Ectodermal cell (in vitro differentiated cells): ENCODE measurements at regions not wholly inside any gene's neighbourhood (a gene's known extent, or its start where the extent isn't known, plus 50 kb on each side); places are given as distances from the start of the nearest gene placed in this dataset.

Source experiments
- H3K27ac ChIP-seq: 2 replicates; pipeline ENCODE4 v1.7.0; 2013; ENCODE audit warnings: mild to moderate bottlenecking, low read depth, low read length; ENCODE audit not compliant: insufficient read depth, poor library complexity, severe bottlenecking
- H3K27me3 ChIP-seq: 2 replicates; pipeline ENCODE4 v1.7.0; 2013; ENCODE audit warnings: mild to moderate bottlenecking, low read length; ENCODE audit not compliant: insufficient read depth, control insufficient read depth, poor library complexity, severe bottlenecking
- H3K36me3 ChIP-seq: one replicate; pipeline ENCODE4 v1.7.0; 2013; ENCODE audit warnings: low read length; ENCODE audit not compliant: control insufficient read depth, insufficient read depth
- H3K4me1 ChIP-seq: one replicate; pipeline ENCODE4 v1.7.0; 2013; ENCODE audit warnings: low read length; ENCODE audit not compliant: control insufficient read depth, insufficient read depth
- H3K4me3 ChIP-seq: 2 replicates; pipeline ENCODE4 v1.7.0; 2013; ENCODE audit warnings: low read depth, low read length, control low read depth; ENCODE audit not compliant: insufficient read depth
- H3K9me3 ChIP-seq: 2 replicates; pipeline ENCODE4 v1.7.0; 2013; ENCODE audit warnings: mild to moderate bottlenecking, low read length, moderate library complexity; ENCODE audit not compliant: control insufficient read depth
- WGBS, 2 experiments: methylation state at CpG; one replicate each; pipeline ENCODE4 v1.1.7; 2013; ENCODE audit warnings: missing lambda C conversion rate in 2 of 2; 5-methylcytosine and 5-hydroxymethylcytosine counted together

- H3K4me1 ChIP-seq: no peaks in the 10 kb centered on the region
- H3K4me3 ChIP-seq: no peak overlapping the region
- no peaks in the 10 kb centered on the region for H3K36me3 ChIP-seq
- WGBS, 2 experiments: 79 to 85% methylated on average over 2 of the region's 2 CpGs
- no peaks in the 10 kb centered on the region for H3K27me3 ChIP-seq
- no peaks in the 10 kb centered on the region for H3K9me3 ChIP-seq
- no peak overlapping the region for H3K27ac ChIP-seq
Observed at GRCh38 chr15:38028869-38029268, 94.4 kb downstream of the TMCO5A start.

- Histone ChIP-seq H3K4me3 (no peak overlapping the region), H3K9me3 (no peaks in the 10 kb centered on the region), H3K36me3 (no peaks in the 10 kb centered on the region), H3K27ac (no peak overlapping the region), H3K4me1 (no peaks in the 10 kb centered on the region), H3K27me3 (no peaks in the 10 kb centered on the region)
- 93 to 98% methylated on average over 2 to 3 of the region's 3 CpGs for WGBS, 2 experiments
Observed at GRCh38 chr15:38029736-38030135, 95.3 kb downstream of the TMCO5A start.

- Histone ChIP-seq H3K27ac (no peak overlapping the region), H3K4me1 (no peaks in the 10 kb centered on the region), H3K36me3 (no peaks in the 10 kb centered on the region), H3K27me3 (no peaks in the 10 kb centered on the region), H3K4me3 (no peak overlapping the region), H3K9me3 (no peaks in the 10 kb centered on the region)
- 92% methylated on average over 4 of the region's 4 CpGs for WGBS, 2 experiments
Observed at GRCh38 chr15:38030609-38031008, 96.2 kb downstream of the TMCO5A start.

DNA sequence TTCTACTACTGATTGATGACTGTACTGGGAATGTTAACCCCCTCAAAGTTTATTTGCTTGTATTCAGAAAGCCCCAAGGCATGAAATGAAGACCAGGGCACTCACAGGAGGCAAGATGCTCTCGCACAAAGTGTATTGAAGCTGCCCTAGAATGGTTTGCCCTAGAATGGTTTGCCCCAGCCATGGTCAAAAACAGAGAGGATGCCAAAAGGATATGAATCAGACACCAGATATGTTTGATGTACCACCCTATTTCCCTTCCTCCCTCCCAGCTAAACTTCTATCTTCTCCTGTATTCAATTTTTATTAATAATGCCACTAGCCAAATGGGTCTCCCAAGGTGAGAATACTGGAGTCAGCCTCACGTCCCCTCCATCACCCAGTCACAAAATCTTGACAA lies 101.3 kb downstream of the TMCO5A start:
- no peaks in the 10 kb centered on the region for H3K36me3 ChIP-seq
- no peaks in the 10 kb centered on the region for H3K9me3 ChIP-seq
- H3K4me1 ChIP-seq: no peaks in the 10 kb centered on the region
- H3K27me3 ChIP-seq: no peaks in the 10 kb centered on the region
- 82 to 87% methylated on average over 2 of the region's 2 CpGs for WGBS, 2 experiments
- no peak overlapping the region for H3K4me3 ChIP-seq
- H3K27ac ChIP-seq: no peak overlapping the region

DNA sequence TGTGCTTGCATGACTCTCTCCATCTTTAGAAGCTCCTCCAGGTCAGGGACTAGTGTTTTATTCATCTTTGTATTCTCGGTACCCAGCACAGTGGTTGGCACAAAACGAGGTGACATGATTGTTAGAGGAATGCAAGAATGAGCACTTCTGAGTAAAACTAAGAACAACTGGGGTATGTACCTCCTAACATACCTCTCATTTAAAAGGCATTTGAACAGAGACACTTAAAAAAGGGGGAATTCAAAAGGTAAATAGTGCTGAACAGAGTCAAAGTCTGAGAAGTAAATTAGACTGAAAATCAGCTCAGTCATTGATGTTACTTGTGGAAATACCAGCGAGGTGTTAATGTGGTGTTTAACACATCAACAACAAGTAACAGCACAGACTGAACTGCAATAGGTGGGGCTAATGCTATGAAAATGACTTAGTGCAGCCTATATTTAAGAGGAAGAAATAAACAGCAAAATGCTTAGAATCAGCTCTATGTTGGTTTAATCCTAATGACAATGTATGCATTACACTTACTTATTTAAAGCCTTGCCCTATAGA lies 102.4 kb downstream of the TMCO5A start:
- no peaks in the 10 kb centered on the region for H3K36me3 ChIP-seq
- no peak overlapping the region for H3K4me3 ChIP-seq
- H3K9me3 ChIP-seq: no peaks in the 10 kb centered on the region
- WGBS, 2 experiments: 91 to 100% methylated on average over 2 to 3 of the region's 3 CpGs
- H3K27ac ChIP-seq: no peak overlapping the region
- H3K4me1 ChIP-seq: no peaks in the 10 kb centered on the region
- no peaks in the 10 kb centered on the region for H3K27me3 ChIP-seq

- Histone ChIP-seq H3K4me3 (no peak overlapping the region), H3K27ac (no peak overlapping the region), H3K36me3 (no peaks in the 10 kb centered on the region), H3K27me3 (no peaks in the 10 kb centered on the region), H3K4me1 (no peaks in the 10 kb centered on the region), H3K9me3 (no peaks in the 10 kb centered on the region)
- 92 to 97% methylated on average over 3 of the region's 4 CpGs for WGBS, 2 experiments
Observed at GRCh38 chr15:38038659-38039442, 104.4 kb downstream of the TMCO5A start.

- no peaks in the 10 kb centered on the region for H3K27me3 ChIP-seq
- H3K9me3 ChIP-seq: no peaks in the 10 kb centered on the region
- no peaks in the 10 kb centered on the region for H3K36me3 ChIP-seq
- H3K4me3 ChIP-seq: no peak overlapping the region
- H3K27ac ChIP-seq: no peak overlapping the region
- H3K4me1 ChIP-seq: no peaks in the 10 kb centered on the region
- 88 to 100% methylated on average over 2 of the region's 2 CpGs for whole genome bisulfite sequencing, 2 experiments
Observed at GRCh38 chr15:38040615-38041014, 106.2 kb downstream of the TMCO5A start.

GRCh38 chr15:38041576-38041975 lies 107.1 kb downstream of the TMCO5A start:
- H3K27me3 ChIP-seq: no peaks in the 10 kb centered on the region
- H3K36me3 ChIP-seq: no peaks in the 10 kb centered on the region
- H3K27ac ChIP-seq: no peak overlapping the region
- no peaks in the 10 kb centered on the region for H3K9me3 ChIP-seq
- no peak overlapping the region for H3K4me3 ChIP-seq
- WGBS, 2 experiments: 83 to 88% methylated on average over 2 of the region's 2 CpGs
- H3K4me1 ChIP-seq: no peaks in the 10 kb centered on the region

DNA sequence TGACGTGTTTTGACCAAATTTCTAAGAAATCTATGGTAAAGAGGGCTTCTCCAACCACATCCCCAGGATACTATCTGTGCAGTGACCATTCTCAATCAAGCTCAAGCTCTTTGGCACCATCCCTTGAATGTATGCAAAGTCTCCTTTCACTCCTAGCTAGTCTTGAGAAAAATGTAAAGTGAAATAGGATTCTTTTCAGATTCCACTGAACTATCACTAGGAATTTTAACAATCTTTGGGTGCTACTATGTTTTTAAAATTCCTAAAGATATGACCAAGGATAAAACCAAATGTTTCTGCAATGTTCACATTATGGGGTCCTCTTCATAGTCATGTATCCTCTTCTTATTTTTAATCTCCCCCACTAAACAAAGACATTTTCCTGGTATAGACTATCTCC lies 107.8 kb downstream of the TMCO5A start:
- no peaks in the 10 kb centered on the region for H3K4me1 ChIP-seq
- WGBS, 2 experiments: 84 to 96% methylated on average over 1 of the region's 1 CpG
- no peaks in the 10 kb centered on the region for H3K9me3 ChIP-seq
- no peaks in the 10 kb centered on the region for H3K36me3 ChIP-seq
- no peak overlapping the region for H3K27ac ChIP-seq
- H3K27me3 ChIP-seq: no peaks in the 10 kb centered on the region
- H3K4me3 ChIP-seq: no peak overlapping the region

GRCh38 chr15:38042707-38043445 lies 108.4 kb downstream of the TMCO5A start:
- H3K4me1 ChIP-seq: no peaks in the 10 kb centered on the region
- 84 to 89% methylated on average over 9 of the region's 9 CpGs for WGBS, 2 experiments
- H3K4me3 ChIP-seq: no peak overlapping the region
- no peaks in the 10 kb centered on the region for H3K27me3 ChIP-seq
- H3K36me3 ChIP-seq: no peaks in the 10 kb centered on the region
- no peaks in the 10 kb centered on the region for H3K9me3 ChIP-seq
- H3K27ac ChIP-seq: no peak overlapping the region
